Caco-2 (cell line): ENCODE measurements at regions not wholly inside any gene's neighbourhood (a gene's known extent, or its start where the extent isn't known, plus 50 kb on each side); places are given as distances from the start of the nearest gene placed in this dataset.

Experiments
- BruUV-seq: library from RNA; stranded (reverse); fragments of 400-500 nt; replicated peaks from 2 replicates; lab custom pipeline; 2021; lab: Mats Ljungman, UMichigan
- CTCF ChIA-PET: fragments of 300-600 bp; sonication (Branson Sonifier 250); formaldehyde crosslinking; loops from one replicate; lab custom pipeline; 2022; ENCODE audit warnings: antibody characterized with exemption; lab: Charles Lee
- POLR2A ChIA-PET: fragments of 300-600 bp; sonication (Branson Sonifier 250); formaldehyde crosslinking; loops from one replicate; lab custom pipeline; 2022; ENCODE audit warnings: antibody characterized with exemption; lab: Charles Lee
- DNase-seq, 2 experiments: peaks; one replicate each; pipeline versions ENCODE4 v3.0.0 to v3.0.0-alpha.2; 2020 to 2022
- H3K27me3 ChIP-seq: replicated peaks from 2 replicates; pipeline ENCODE4 v1.6.0; 2011; ENCODE audit warnings: low read length; ENCODE audit not compliant: control insufficient read depth, insufficient read depth
- H3K36me3 ChIP-seq: 2 replicates; pipeline ENCODE4 v1.5.1; 2011; ENCODE audit warnings: low read length; ENCODE audit not compliant: control insufficient read depth, insufficient read depth
- H3K4me1 ChIP-seq: fragments of 250-450 bp; sonication (Bioruptor Pico); 2 replicates; pipeline ENCODE4 v1.5.1; 2020; ENCODE audit warnings: mild to moderate bottlenecking
- H3K4me3 ChIP-seq: 2 replicates; pipeline ENCODE4 v1.5.1; 2011; ENCODE audit warnings: low read depth, mild to moderate bottlenecking, control low read depth, low read length
- H3K9me3 ChIP-seq: fragments of 250-450 bp; sonication (Bioruptor Pico); 2 replicates; pipeline ENCODE4 v1.5.1; 2020; ENCODE audit warnings: mild to moderate bottlenecking, moderate library complexity
- H3K27ac Mint-ChIP-seq: one replicate; pipeline ENCODE4 v1.8.0; 2022; ENCODE audit warnings: mixed read lengths; ENCODE audit not compliant: unreplicated experiment
- H3K27me3 Mint-ChIP-seq: one replicate; pipeline ENCODE4 v1.8.0; 2022; ENCODE audit warnings: mixed read lengths; ENCODE audit not compliant: insufficient read depth, unreplicated experiment
- H3K36me3 Mint-ChIP-seq: one replicate; pipeline ENCODE4 v1.8.0; 2022; ENCODE audit warnings: mild to moderate bottlenecking, mixed read lengths; ENCODE audit not compliant: insufficient read depth, unreplicated experiment
- H3K4me1 Mint-ChIP-seq: one replicate; pipeline ENCODE4 v1.8.0; 2022; ENCODE audit warnings: low read depth, mixed read lengths; ENCODE audit not compliant: unreplicated experiment
- H3K4me3 Mint-ChIP-seq: one replicate; pipeline ENCODE4 v1.8.0; 2022; ENCODE audit warnings: mild to moderate bottlenecking, moderate library complexity, mixed read lengths; ENCODE audit not compliant: unreplicated experiment
- H3K9me3 Mint-ChIP-seq: one replicate; pipeline ENCODE4 v1.8.0; 2022; ENCODE audit warnings: mixed read lengths; ENCODE audit not compliant: unreplicated experiment
- CTCF ChIP-seq, 2 experiments: fragments of 200-600 bp in 1 of 2; IDR thresholded peaks; 1 replicate in 1 of 2; 2 replicates in 1 of 2; pipeline versions ENCODE4 v1.5.1 to v1.8.0; 2011 to 2022; ENCODE audit warnings: antibody characterized with exemption in 1 of 2, control low read depth in 1 of 2, inconsistent platforms in 1 of 2, low read depth in 1 of 2, low read length in 1 of 2, mild to moderate bottlenecking in 1 of 2, moderate library complexity in 1 of 2; ENCODE audit not compliant: insufficient read depth in 1 of 2, severe bottlenecking in 1 of 2, unreplicated experiment in 1 of 2
- intact Hi-C: fragments of 100-400 bp; cut with micrococcal nuclease; formaldehyde crosslinking; loops from one replicate; pipeline ENCODE4 v1.10.0; 2022; ENCODE audit not compliant: unreplicated experiment

GRCh38 chr14:53881921-53882320 is 74.7 kb downstream of the BMP4 start:
- peak overlapping the region; percentile 56 for H3K4me3 Mint-ChIP-seq
- H3K27me3 Mint-ChIP-seq, result no peaks in the 10 kb centered on the region
- Histone ChIP-seq H3K27me3 (no peaks in the 10 kb centered on the region), H3K36me3 (no peaks in the 10 kb centered on the region), H3K9me3 (no peaks in the 10 kb centered on the region), H3K4me3 (peak overlapping the region; percentile 8), H3K4me1 (peaks cover 47% of the 10 kb centered on the region)
- H3K4me1 Mint-ChIP-seq, result peaks cover 40% of the 10 kb centered on the region
- TF ChIP-seq CTCF (IDR thresholded peaks at IDR 0.05; ENCODE audit: insufficient read depth in 1 of 2, low read depth in 1 of 2, low read length in 1 of 2, severe bottlenecking in 1 of 2, unreplicated experiment in 1 of 2), result no peak
- no peak for DNase-seq
- ChIA-PET POLR2A (no interaction called here), CTCF (no interaction called here)
- H3K27ac Mint-ChIP-seq, result peak overlapping the region; percentile 59
- H3K9me3 Mint-ChIP-seq, result peaks cover 12% of the 10 kb centered on the region
- no peaks in the 10 kb centered on the region for H3K36me3 Mint-ChIP-seq
- BruUV-seq, result no TSS peak
- intact Hi-C loops, result loop anchor here (1.0 to 5.0 kb wide), 3 partner anchors 31 to 40 kb away; no protein-coding TSS in a partner anchor

- H3K4me3 ChIP-seq, result peak overlapping the region; percentile 8
- no peaks in the 10 kb centered on the region for H3K27me3 ChIP-seq
- no peaks in the 10 kb centered on the region for H3K9me3 ChIP-seq
- intact Hi-C loops, result loop anchor here (1.0 to 5.0 kb wide), 3 partner anchors 31 to 41 kb away; no protein-coding TSS in a partner anchor
- H3K27me3 Mint-ChIP-seq, result no peaks in the 10 kb centered on the region
- no peak for TF ChIP-seq CTCF (IDR thresholded peaks at IDR 0.05; ENCODE audit: insufficient read depth in 1 of 2, low read depth in 1 of 2, low read length in 1 of 2, severe bottlenecking in 1 of 2, unreplicated experiment in 1 of 2)
- peak overlapping the region; percentile 56 for H3K4me3 Mint-ChIP-seq
- H3K9me3 Mint-ChIP-seq, result peaks cover 11% of the 10 kb centered on the region
- peak overlapping the region; percentile 59 for H3K27ac Mint-ChIP-seq
- POLR2A ChIA-PET, result no interaction called here
- no TSS peak for BruUV-seq
- peak; percentile 38 to 59 for DNase-seq
- CTCF ChIA-PET, result no interaction called here
- no peaks in the 10 kb centered on the region for H3K36me3 ChIP-seq
- peaks cover 34% of the 10 kb centered on the region for H3K4me1 Mint-ChIP-seq
- peaks cover 41% of the 10 kb centered on the region for H3K4me1 ChIP-seq
- H3K36me3 Mint-ChIP-seq, result no peaks in the 10 kb centered on the region
These were observed 75.3 kb downstream of the BMP4 start for GRCh38 chr14:53881161-53881871.

GRCh38 chr14:53880761-53881160 is 75.9 kb downstream of the BMP4 start:
- POLR2A ChIA-PET, result interaction anchor here (0.6 kb wide), 1 partner anchor 1269 kb away, joined by 3 read pairs; no protein-coding TSS in a partner anchor
- BruUV-seq, result no TSS peak
- intact Hi-C loops, result loop anchor here (1.0 to 5.0 kb wide), 3 partner anchors 30 to 42 kb away; no protein-coding TSS in a partner anchor

More at GRCh38 chr14:53880761-53881160, 75.9 kb downstream of the BMP4 start:
- Mint-ChIP-seq H3K9me3 (peaks cover 11% of the 10 kb centered on the region), H3K4me3 (peak overlapping the region; percentile 56), H3K27me3 (no peaks in the 10 kb centered on the region), H3K36me3 (no peaks in the 10 kb centered on the region), H3K4me1 (peaks cover 28% of the 10 kb centered on the region), H3K27ac (peak overlapping the region; percentile 59)
- Histone ChIP-seq H3K4me1 (peaks cover 39% of the 10 kb centered on the region), H3K9me3 (0 out of 2 replicates have a peak, but pooled peaks cover 1% of the 10 kb centered on the region), H3K36me3 (no peaks in the 10 kb centered on the region), H3K27me3 (no peaks in the 10 kb centered on the region), H3K4me3 (no peak overlapping the region)
- CTCF ChIA-PET, result no interaction called here
- no peak for DNase-seq
- TF ChIP-seq CTCF (IDR thresholded peaks at IDR 0.05; ENCODE audit: insufficient read depth in 1 of 2, low read depth in 1 of 2, low read length in 1 of 2, severe bottlenecking in 1 of 2, unreplicated experiment in 1 of 2), result no peak
